CD4-positive, alpha-beta T cell treated with Interleukin-6 at 100 ng/mL for 8 hours (primary cell): ENCODE measurements at regions not wholly inside any gene's neighbourhood (a gene's known extent, or its start where the extent isn't known, plus 50 kb on each side); places are given as distances from the start of the nearest gene placed in this dataset.
"Not testable (repeated sequence)": the region's sequence is repeated elsewhere in the genome, so short reads cannot be mapped to it uniquely, and the experiment has no call there.

Source experiments
- DNase-seq: peaks from one replicate; pipeline ENCODE4 v3.0.0-alpha.2; 2020; ENCODE audit warnings: mixed read lengths, low spot score

GRCh38 chr5:68803881-68804319, 289.9 kb upstream of the SLC30A5 start:
- DNase-seq: no peak

DNA sequence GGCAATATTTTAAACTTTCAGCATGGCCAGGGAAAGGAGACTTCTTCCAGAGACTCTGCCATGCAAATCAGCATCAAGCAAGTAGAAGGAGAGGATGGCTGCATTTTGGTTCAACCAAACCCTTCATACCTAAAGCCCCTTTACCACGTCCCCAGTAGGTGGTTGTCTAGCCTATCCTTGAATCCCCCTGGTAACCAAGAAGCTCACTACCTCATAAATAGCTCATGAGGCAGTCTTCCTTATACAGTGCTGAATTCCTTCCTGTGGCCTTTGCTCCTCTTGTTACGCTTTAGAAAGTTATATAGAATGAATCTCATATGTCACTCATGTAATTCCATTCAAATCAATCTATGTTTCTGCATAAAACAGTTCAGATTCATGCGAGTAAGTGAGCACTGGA, 289.5 kb upstream of the SLC30A5 start:
- no peak for DNase-seq

GRCh38 chr5:68805444-68805843, 288.4 kb upstream of the SLC30A5 start:
- DNase-seq: no peak

- DNase-seq: no peak
These were observed 276.2 kb upstream of the SLC30A5 start for GRCh38 chr5:68817632-68818031.

- DNase-seq: no peak
These were observed 275.6 kb upstream of the SLC30A5 start for GRCh38 chr5:68818057-68818695.

DNA sequence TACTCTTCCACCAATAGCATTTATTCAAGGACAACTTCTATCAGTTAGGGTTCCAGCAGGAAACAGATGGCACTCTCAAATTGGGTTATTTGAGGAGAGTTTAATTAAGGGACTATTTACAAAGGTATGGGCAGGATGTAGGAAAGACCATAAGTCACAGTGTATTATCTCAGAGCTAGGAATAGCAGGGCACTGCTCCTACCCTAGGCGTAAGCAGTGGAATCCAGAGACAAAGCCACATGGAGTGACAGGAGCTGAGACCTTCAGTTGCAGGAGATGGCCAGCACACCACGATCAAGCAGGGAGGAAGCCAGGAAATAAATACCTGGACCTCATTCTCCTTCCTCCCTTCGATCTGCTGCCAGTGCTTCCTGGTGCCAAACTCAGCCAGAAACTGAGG, 274.9 kb upstream of the SLC30A5 start:
- DNase-seq: no peak

DNA sequence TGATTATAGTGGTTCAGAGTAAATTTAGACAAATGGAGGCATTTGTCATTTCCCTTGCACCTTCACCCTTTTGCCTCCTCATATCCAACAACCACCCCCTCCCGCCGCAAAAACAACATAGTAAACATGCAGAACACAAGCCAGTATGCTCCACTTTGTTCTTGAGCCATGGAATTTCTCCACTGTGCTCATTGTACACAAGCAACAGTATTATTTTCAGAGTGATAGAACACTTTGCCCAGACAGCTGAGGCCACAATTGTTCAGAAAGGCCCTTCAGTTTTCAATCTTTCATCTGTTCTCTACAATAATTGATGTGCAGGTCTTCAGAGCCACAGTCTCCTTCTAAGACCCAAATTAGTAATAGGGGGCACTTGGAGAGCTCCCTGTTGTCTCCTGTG, 272.8 kb upstream of the SLC30A5 start:
- no peak for DNase-seq

GRCh38 chr5:68822796-68823195, 271.0 kb upstream of the SLC30A5 start:
- DNase-seq: no peak

GRCh38 chr5:68823301-68823700, 270.5 kb upstream of the SLC30A5 start:
- no peak for DNase-seq

DNA sequence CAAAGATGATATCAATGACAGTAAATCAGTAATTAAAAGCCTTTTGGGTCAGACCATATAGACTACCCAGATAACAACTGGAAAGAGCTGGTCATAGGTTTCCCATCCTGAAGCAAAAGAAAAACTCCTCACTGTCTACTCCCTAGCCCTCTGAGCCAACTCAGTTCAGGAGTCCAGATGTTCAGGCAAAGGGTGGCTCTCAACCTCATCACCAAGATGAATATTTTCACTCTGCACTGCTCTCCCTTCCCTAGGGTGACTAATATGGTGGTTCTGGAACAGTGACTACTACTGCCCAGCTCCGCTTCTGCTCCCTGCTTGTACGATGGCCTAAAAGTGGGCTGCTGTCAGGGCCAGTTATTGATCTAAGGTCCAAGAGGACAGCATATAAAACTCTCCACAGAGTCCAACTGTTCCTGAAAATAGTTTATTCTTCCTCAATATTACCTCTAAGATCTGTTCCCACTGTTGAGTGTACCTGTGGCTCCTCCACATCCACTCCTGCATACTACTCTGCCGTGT, 263.4 kb upstream of the SLC30A5 start:
- no peak for DNase-seq

DNA sequence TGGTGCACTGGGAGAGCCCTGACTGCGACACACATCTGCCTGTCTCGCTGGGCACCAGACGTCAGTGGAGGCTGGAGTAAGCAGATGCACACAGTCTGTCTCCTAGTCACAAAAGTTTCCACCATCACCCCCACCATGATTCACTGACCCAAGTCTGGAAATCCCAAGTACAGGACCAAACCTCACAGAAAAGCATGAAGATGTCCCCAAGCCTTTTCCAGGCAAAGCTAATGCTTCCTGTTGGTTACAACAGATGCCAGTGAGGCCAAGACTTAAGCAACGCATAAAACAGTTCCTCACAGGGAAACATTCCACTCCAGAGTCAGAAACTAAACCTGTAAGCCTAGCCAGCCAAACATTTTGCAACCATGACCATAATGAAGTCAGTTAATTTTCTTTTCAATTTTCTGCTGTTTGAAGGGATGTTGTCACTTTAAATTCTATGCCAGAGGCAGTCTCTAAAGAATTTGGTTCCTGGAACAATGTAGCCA, 259.3 kb upstream of the SLC30A5 start:
- DNase-seq: no peak

- no peak for DNase-seq
These were observed 255.6 kb upstream of the SLC30A5 start for GRCh38 chr5:68838157-68838718.

DNA sequence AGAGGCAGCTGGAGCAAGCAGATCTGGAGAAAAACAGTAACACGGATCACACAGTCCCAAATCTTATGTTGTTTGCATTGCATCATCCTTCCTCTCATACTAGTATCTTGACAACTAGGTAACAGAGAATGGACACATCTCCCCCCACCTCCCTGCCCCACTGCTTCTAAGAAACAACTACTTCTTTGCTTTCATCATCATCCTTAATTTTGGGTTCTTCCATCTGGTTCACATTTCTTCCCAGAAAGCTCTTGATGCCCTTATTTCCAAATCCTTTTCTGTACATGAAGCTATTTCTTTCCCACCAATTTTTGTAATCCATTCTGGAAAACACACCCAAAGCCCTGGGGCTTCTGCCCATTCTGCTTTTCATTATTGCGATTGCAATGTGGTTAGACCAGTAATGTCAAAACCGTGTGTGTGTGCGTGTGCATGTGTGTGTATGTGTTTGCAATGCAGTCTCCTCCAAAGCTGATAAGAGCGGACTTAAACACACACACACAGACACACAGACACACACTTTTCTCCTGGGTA, 254.7 kb upstream of the SLC30A5 start:
- DNase-seq: no peak

DNA sequence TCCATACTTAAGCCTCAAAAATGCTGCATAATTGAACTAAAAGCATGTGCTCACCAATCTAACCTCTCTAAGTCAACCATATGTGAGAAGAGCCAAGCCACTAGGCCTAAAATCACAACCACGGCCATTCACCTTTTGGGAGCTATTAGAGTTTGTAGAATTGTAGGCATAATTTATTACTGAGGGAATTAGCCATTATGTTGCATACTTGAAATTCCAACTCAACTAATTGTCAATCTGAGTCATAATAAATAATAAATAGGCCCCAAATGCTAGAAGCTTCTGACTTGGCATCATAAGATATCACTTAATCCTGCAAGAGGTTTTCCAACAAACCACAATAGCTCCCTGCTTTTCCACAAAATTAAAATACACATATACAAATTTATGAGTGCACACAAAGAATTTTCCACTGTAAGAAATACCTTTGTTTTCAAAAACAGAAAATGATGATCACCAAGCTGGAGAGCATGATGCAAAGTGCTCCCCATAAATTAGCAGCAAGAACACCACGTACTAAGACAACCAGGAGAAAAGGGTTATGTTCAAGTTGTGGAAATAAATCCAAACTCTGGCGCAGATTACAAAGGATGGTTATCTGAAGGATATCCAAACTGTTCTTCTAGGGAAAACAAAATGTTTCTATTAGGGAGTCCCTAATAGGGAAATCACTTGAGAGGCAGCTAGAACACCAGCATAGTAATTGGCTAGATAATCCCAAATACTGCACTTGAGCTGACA, 250.0 kb upstream of the SLC30A5 start:
- DNase-seq: no peak

- DNase-seq: no peak
These were observed 248.7 kb upstream of the SLC30A5 start for GRCh38 chr5:68845131-68845530.

GRCh38 chr5:68846828-68847227, 247.0 kb upstream of the SLC30A5 start:
- no peak for DNase-seq

- DNase-seq: no peak
These were observed 245.7 kb upstream of the SLC30A5 start for GRCh38 chr5:68848091-68848490.

GRCh38 chr5:68849103-68849502, 244.7 kb upstream of the SLC30A5 start:
- no peak for DNase-seq

DNA sequence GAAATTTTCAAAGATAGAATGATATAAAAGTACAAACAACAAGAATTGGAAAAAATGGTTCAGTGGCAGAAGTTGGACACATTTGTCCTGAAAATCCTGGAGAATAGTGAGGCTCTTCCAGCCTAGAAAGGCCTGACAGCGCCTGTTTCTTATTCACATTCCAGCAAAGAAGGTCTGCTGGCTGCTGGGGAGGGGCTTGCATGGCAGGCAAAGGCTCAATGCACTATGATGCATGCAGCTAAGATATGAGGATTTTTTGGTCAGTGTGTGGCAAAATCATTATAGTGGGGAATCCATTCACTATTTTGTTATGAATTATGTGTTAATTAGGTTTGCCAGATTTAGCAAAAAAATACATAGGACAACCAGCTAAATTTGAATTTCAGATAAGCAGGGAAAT, 243.9 kb upstream of the SLC30A5 start:
- no peak for DNase-seq

DNA sequence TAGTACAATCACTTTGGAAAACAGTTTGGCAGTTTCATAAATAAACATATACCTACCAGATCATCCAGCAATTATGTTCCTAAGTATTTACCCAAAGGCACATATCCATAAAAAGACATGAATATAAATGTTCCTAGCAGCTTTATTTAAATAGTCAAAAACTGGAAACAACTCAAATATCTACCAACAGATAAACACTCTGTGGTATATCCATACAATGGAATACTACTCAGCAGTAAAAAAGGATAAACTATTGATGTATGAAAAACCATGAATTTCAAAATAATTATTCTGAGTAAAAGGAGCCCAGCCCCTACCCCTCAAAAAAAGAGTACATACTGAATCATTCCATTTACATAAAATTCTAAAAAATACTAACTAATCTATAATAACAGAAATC, 232.7 kb upstream of the SLC30A5 start:
- no peak for DNase-seq

GRCh38 chr5:68862560-68862959, 231.3 kb upstream of the SLC30A5 start:
- no peak for DNase-seq

- DNase-seq: not testable (repeated sequence)
These were observed 228.6 kb upstream of the SLC30A5 start for GRCh38 chr5:68865192-68865591.
